ENCODE measurements at regions not wholly inside any gene's neighbourhood (a gene's known extent, or its start where the extent isn't known, plus 50 kb on each side); places are given as distances from the start of the nearest gene placed in this dataset.

DNA sequence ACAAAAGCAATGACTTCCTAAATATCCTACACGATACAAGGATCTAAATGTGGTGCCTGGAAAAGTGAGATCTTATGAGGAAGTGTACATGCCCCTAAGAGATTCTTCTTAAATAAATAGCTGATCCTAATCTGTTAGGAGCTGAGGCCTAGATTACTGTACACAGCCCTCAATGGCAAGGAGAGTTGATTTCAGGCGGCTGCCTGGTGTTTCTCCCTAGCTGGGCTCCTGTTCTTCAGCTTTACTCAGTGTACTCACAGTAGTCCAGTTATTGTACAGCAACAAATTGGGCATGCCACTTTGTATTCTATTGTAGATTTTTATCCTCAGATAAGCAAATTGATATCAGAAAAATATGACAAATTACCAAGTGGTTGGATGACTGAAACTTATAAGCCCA is 358.2 kb upstream of the PDGFD start:
- DNase-seq, result no peak

DNA sequence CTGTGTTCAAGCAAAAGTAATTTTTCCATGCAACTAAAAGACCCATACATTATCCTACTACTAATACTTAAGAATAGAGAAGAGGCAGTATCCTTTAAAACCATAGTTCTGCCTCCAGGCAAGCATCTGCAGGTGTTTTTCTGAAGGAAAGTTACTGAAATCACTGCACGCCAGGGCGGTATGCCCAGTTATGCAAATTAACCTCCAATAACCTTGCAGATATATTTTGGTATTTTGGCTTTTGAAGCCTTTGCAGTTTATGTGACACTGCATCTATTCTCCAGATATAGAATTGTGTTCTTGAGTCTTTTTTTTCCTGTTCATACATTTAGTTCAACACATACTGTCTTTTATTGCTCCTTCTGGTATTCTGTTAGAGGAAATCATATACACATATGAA is 346.2 kb upstream of the PDGFD start:
- no peak for DNase-seq

DNA sequence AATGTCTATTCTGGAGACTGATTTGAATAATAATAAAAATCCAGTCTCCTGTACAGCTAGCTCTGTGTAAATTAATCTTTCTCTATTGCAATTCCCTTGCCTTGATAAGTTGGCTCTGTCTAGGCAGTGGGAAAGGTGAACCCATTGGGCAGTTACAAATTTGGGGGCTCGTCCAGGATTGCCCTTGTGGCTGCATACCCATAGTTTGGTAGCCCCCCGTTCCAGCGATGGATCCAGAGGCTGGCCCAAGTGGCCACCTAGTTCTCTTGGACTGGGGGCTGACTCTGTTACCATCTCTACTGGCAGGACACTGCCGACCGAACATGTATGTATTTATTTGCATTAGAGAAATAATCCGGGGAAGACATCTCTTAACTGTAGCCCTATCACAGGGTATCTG is 326.2 kb upstream of the PDGFD start:
- peak; percentile 2 for DNase-seq

DNA sequence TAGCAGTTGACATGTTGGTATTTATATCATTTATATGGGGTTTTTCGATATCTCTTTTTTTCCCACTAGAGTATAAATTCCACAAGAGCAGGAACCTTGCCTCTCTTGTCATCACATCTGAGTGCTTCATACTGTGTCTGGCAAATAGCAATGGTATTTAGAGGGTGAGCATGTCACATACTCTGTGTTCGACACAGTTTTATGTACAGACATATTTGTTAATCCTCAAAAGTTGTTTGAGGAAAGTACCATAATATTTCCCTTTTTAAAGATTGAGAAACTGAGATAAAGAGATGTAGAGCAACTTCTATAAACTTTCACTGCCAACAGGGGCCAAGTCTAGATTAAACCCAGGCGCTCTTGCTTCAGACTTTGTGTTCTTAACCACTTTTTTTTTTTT is 324.6 kb upstream of the PDGFD start:
- DNase-seq, result no peak

DNA sequence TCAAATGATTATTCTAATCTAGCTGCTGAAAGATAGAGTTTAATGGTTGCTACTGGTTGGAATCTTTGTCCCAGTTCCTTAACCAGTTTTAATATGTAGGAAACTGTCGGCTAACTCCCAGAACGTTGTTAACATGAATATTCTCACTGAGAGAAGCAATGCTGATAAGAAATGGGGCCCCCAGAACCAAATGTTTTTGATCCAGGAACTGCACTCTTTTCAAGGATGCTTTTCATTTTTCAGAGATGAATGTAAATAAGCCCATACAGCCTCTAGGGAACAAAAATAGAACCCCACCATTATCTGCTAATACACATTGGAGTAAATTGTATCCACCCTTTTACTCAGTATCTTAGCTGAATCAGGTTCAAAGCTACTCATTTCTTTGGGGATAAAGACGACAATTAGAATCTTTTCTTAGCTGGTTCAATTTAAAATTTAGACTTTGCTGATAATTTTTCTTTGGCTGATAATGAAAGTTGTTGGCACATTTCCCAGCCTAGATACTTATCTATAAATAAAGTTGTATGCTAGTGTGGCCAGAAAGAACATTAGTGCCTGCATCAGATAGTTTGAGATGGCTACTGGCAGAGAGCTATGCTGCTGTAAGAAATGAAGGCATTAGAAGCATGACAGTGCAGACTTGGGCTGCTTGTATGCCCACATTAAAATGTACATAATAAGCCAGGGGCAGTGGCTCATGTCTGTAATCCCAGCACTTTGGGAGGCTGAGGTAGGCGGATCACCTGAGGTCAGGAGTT is 323.3 kb upstream of the PDGFD start:
- DNase-seq, result no peak

DNA sequence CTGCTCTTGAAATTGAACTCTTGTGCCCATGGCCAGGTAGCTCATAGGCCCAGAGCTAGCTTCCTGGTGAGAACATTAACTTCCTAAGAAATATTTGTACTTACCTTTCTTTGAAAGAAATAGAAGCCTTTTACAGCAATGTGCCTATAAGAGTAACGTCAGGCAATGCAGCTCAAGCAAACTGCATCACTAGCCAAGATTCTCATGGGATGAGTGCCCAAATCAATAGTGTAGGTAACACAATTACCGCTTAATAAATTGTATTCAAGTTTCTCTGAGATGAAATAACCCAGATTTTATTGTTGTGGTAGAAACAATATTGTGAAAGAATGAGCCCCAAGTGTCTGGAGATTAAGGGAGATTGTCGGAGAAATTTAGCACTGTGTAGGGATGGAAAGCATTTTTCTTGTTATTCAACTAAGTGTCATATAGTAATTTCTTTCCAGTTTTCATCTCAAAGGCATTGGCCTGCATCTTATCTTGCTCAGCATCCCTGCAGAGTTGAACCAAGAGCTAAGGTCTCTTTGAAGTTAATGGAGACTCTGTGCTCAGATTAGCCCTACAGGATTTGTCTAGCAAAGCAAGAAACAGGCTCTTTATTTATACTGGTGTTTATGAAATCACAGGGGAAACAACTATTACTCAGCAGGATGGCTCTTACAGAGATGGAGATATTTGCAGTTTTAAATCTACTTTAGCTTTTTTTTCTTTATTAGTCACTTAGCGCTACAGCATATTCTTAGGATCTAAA is 321.0 kb upstream of the PDGFD start:
- DNase-seq, result no peak

DNA sequence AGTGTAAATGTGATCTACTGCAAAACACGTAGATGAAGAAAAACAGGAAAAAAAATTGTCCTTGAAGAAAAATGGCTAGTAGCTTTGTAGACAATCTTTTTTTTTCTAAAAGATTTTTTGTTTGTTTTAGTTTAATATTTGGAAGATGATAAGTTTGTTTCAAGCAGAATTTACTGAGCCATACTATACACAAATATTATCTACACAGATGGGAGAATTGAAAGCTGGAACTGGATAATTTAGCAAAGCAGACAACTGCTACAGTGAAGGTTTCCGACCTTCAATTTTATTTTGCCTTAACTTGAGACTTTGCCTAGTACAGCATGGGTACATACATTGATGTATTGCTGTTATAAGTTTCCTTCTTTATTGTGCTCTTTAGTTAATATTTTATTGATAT is 313.0 kb upstream of the PDGFD start:
- DNase-seq, result no peak

DNA sequence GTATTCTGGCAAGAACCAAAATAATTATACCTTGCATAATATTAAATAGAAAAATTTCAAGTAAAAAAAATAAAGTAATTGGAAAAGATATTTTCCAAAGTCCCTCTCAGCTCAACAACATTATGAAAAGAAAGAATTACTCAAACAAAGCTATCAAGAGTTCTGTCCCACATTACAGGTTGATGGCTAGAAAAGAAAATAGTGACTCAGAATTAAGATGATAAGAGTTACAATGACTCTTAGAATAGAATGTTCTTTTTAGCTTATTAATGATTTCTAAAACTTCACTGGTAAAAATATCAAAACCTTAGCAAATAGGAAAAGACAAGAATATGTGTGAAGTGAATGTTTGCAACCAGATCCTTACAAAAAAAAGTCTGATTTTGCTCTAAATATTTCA is 312.5 kb upstream of the PDGFD start:
- no peak for DNase-seq

DNA sequence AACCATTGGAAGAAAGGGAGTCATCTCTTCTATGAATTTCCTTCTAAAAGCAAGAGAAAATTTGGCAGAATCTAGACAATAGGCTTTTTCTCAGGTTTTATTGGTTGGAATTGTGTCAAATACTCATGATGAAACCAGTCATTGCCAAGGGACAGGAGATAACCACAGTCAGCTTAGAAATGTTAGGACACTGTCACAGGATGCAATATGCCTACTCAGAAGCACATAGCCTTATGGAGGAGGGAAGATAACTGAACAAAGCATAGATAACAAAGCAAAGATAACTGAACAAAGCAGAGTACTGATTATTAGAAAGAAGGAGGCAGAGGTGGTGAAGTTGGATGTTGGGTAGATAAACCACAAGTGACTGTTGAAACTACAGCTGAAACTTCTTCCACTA is 303.5 kb upstream of the PDGFD start:
- no peak for DNase-seq

DNA sequence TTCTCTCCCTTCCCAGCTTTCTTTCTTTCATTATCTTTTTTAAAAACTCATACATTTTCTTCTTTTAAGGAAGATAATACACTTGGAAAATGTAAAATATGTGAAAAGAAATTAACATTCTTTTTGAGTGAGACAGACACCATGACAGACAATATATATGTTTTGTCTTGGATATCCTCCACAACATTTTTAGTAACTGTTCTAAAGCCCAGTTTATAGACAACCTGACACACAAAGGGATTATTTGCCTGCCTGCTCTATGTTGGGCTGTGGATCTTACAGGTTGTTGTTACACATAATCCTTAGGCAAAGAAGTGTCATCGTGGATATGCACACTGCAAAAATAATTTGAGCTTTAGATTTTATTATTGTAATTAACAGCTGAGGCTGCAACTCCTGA is 301.4 kb upstream of the PDGFD start:
- DNase-seq, result no peak

DNA sequence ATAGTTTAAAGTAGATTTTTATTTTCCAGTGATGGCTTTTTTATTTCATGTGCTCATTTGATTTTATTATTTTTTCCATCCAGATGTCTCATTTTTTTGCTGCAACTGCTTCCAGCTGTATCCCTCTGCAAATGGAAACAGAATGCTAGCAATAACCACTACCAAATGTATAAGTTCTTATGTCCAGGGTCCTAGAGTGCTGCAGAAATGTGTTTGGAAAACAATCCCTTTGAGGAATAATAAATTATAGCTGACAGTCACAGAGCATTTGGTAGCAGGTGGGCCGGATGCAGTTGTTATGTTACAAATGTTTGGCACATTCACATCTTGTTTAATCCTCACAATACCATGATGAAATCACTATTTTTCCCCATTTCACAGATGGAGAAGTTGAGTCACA is 300.7 kb upstream of the PDGFD start:
- no peak for DNase-seq

DNA sequence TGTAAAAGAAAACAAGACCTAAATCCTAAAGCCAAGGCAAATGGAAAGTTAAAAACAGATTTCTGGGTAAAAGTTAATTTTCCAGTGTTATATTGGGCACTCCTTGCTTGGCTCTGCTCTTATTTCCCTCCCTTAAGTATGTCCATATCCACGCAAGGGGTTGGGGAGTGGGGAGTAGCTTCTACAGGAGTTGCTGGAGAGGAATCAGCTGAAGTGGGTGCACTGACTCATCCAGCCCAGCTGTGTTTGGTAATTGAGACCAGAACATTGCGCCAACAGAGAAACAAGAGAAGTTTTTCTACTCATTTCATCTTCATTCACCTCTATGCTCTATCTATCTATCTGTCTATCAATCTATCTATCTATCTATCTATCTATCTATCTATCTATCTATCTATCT is 298.4 kb upstream of the PDGFD start:
- no peak for DNase-seq

DNA sequence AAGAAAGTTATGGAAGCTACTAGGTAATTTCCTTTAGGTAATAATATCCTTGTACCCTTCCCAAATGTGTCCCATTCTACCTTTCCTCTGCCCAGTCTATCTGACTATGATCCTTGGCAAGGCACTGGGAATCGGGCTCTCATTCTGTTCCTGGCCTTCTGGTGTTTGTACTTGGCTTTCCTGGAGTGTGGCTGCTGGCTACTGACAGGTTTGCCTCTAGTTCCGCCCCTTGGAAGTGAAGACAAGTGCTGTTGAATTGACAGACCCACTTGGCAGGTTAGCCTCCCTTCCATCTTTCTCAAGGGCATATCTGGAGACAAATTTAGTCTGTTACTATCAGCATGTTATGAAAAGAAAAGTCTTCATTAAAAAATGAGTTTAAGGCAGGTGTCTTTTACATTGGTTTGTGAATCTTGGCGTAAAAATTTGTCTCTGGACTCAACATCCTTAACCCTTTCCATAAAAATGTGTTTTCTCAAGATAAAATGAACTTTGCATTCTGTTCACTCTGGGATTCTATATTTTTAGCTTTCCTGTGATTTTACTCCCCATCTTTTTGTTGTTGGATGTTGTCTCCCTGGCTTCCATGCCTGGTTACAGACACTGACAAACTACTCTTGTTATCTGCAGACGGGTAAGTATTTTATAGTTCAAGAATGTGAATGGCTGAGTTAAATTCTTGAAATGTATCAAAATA is 287.4 kb upstream of the PDGFD start:
- no peak for DNase-seq

DNA sequence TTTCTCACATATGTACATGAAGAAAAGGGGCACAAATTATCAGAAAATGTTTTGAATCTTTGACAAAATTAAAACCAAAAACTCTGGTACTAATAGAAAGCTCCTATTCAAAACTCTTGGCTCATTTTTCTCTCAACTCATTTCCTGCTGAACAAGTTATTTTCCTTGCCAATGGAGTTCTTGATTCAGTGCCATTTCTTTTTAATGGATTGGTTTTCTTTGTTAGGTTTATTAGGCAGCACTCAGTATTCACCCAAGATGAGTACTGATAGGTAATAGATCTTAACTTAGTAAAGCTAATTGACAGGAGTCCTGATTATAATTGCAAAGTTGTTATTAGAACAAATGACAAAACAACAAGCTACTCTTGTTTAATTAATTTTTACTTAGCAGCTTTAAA is 279.4 kb upstream of the PDGFD start:
- no peak for DNase-seq

DNA sequence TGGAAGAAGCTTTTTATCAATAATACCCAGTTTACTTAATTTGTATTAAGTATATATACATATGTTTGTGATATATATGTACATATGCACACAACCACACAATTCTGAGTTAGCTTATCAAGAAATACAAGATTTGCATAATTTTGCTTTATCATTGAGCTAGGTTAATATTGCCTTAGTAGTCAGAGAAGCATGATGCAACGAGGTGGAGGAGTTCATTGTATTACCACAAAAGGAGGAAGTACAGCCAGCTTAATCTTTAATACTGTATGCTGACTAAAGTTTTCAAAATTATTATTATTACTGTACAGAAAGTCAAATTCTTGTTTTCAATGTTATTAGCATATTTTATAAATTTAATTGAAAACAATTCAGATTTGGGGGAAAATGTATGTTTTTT is 278.4 kb upstream of the PDGFD start:
- DNase-seq, result no peak

DNA sequence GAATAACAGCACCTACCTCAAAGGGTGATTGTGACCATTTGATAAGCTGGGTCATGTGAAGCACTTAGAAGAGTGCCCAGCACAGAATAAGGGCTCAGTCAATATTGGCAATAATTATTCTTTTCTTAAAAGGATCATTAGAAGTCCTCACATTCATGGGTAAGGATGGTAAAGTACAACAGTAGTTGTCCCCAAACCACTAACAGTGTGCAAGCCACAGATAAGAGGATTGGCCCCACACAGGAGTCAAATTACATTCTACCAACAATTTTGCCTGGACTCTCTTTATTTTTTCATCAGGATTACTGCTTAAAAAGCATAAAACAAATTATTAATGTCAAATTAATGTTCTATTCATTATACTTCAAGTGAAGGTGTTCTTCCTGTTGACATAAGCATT is 271.5 kb upstream of the PDGFD start:
- DNase-seq, result no peak

DNA sequence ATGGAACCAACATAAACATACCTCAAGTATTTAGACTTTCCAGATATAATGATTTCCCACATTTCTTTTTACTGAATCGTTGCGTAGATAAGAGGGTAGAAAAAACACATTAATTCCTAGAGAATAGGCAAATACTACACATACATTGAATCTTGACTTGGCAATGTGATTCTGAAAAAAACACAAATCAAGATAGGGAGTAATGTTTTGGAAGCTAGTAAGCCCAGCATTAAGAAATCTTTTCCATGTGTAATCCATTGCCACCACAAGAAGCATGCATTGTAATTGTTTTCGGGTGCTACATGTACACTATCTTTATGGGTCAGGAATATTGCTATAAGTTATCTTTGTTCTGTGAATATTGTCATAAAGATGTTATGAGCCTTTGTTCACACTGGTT is 269.8 kb upstream of the PDGFD start:
- DNase-seq, result no peak

DNA sequence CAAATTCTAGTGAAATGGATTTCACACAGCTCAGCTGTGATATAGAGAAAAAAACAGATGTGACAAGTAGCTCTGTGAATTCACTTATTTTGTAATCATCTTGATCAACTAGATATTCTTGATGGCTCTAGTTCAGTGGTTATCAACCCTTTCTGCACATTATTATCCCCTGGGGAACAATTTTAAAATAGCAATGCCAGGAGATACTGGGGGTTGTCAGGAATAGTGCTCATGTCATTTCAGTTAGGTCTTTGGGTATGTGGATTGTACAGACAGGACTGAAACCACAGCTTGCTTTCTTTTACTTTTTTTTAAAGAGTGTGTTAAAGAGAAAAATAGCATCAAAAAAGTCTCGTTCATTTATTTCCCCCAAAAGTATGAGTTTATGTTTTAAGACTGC is 269.0 kb upstream of the PDGFD start:
- DNase-seq, result no peak

DNA sequence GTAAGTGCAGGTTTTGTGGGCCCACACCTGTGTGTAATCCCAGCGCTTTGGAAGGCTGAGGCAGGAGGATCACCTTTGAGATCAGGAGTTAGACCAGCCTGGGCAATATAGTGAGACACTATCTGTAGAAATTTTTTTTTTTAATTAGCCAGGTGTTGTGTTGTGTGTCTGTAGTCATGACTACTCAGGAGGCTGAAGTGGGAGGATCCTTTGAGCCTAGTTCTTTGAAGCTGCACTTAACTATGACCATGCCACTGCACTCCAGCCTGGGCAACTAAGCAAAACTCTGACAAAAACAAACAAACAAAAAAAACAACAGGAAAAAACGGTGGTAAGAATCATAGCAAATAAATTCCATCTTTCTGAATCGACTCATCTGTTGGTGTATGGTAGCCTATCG is 268.6 kb upstream of the PDGFD start:
- no peak for DNase-seq

DNA sequence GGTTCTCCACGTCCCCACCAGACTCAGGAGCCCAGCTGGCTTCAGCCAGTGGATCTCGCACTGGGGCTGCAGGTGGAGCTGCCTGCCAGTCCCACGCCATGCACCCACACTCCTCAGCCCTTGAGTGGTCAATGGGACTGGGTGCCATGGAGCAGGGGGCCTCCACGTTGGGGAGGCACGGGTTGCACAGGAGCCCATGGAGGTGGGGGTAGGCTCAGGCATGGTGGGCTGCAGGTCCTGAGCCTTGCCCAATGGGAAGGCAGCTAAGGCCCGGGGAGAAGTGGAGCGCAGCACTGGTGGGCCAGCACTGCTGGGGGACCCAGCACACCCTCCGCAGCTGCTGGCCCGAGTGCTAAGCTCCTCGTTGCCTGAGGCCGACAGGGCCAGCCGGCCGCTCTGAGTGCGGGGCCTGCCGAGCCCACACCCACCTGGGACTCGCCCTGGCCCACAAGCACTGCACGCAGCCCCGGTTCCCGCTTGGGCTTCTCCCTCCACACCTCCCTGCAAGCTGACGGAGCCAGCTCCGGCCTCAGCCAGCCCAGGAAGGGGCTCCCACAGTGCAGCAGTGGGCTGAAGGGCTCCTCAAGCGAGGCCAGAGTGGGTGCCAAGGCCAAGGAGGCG is 258.5 kb upstream of the PDGFD start:
- DNase-seq, result no peak

DNA sequence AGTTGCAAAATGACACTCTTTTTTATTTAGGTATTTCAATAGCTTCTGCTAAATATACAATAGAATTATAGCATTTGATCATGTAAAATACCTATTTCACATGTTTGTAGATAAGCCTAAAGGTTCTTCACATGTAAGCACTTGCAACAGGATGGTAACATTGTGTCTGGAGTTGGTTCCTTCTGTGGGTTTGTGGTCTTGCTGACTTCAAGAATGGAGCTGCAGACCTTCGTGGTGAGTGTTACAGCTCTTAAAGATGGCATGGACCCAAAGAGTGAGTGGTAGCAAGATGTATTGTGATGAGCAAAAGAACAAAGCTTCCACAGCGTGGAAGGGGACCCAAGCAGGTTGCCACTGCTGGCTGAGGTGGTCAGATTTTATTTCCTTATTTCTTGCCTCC is 246.4 kb upstream of the PDGFD start:
- no peak for DNase-seq

DNA sequence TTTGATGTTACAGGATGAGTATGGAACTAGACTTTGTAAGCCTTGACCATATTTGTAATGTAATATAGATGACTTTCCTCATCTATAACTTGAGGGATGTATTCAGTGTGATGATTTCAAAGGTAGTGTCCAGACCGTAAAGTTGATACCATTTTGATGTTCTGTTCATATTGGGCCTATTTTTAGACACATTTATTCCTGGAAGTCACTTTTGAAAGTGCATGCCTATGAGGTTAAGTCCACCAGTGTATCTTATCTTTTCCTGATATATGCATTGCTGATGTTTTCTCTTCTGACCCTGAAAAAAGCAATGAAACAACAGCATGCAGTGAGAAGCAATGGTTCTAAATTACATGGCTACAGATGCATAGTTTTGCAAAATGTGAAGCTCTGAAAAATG is 244.7 kb upstream of the PDGFD start:
- DNase-seq, result no peak

DNA sequence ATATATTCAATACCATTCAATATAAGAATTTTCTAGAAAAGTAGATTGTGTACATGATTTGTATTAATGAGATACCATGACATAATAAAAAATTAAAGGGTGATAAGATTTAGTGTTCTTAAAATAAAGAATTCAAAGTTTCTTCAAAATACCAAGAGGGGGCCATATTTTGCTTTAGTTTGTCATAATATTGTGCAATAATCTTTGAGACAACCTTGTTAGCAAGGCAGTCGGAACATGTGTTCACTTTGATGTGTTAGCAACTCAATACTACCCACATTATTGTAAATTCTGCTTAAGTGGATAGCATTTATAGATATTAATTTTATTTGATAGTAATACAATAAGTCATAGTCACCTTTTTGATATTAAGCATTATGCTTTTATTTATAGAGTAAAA is 241.3 kb upstream of the PDGFD start:
- DNase-seq, result no peak

Measured in activated CD4-positive, alpha-beta T cell treated with anti-CD3 and anti-CD28 coated beads for 48 hours (primary cell).